Right atrium auricular region (tissue), 2 donors: ENCODE measurements at regions not wholly inside any gene's neighbourhood (a gene's known extent, or its start where the extent isn't known, plus 50 kb on each side); places are given as distances from the start of the nearest gene placed in this dataset.
A peak's percentile ranks its signal among the peaks of the same experiment; 100 is the strongest.

ENCODE experiments used
- DNase-seq: peaks from one replicate; pipeline ENCODE4 v3.0.0-alpha.2; 2019; ENCODE audit warnings: low spot score
- H3K27ac ChIP-seq, 2 donors: fragments of 200-600 bp; sonication (generic); 1 replicate in 1 of 2; 2 replicates in 1 of 2; pipeline ENCODE4 v1.5.1; 2016 to 2019
- H3K27me3 ChIP-seq, 2 donors: fragments of 200-600 bp; sonication (generic); one replicate each; pipeline versions ENCODE4 v1.5.1 to v1.6.0; 2017 to 2019
- H3K36me3 ChIP-seq: fragments of 200-600 bp; sonication (generic); one replicate; pipeline ENCODE4 v1.5.1; 2016
- H3K4me1 ChIP-seq, 2 donors: fragments of 200-600 bp; sonication (generic); one replicate each; pipeline versions ENCODE4 v1.5.1 to v1.6.0; 2017 to 2019
- H3K4me3 ChIP-seq, 2 donors: fragments of 200-600 bp; sonication (generic); 1 replicate in 1 of 2; 2 replicates in 1 of 2; pipeline ENCODE4 v1.5.1; 2017 to 2019; ENCODE audit warnings: mild to moderate bottlenecking in 1 of 2, moderate library complexity in 1 of 2
- H3K9me3 ChIP-seq, 2 donors: fragments of 200-600 bp; sonication (generic); one replicate each; pipeline ENCODE4 v1.5.1; 2019
- TF ChIP-seq, protein P1 (sequence below), 2 donors: fragments of 200-600 bp; sonication (generic); IDR thresholded peaks; one replicate each; pipeline ENCODE4 v1.5.1; 2019; ENCODE audit warnings: antibody characterized with exemption in 2 of 2

GRCh38 chr10:44199991-44200655 is 184.8 kb downstream of the CXCL12 start:
- Histone ChIP-seq H3K9me3 (no peaks in the 10 kb centered on the region), H3K27ac (no peak overlapping the region), H3K27me3 (no peaks in the 10 kb centered on the region), H3K4me1 (peaks cover 0 to 24% of the 10 kb centered on the region in 2 donors), H3K4me3 (no peak overlapping the region), H3K36me3 (no peaks in the 10 kb centered on the region)
- TF ChIP-seq, protein P1, sequence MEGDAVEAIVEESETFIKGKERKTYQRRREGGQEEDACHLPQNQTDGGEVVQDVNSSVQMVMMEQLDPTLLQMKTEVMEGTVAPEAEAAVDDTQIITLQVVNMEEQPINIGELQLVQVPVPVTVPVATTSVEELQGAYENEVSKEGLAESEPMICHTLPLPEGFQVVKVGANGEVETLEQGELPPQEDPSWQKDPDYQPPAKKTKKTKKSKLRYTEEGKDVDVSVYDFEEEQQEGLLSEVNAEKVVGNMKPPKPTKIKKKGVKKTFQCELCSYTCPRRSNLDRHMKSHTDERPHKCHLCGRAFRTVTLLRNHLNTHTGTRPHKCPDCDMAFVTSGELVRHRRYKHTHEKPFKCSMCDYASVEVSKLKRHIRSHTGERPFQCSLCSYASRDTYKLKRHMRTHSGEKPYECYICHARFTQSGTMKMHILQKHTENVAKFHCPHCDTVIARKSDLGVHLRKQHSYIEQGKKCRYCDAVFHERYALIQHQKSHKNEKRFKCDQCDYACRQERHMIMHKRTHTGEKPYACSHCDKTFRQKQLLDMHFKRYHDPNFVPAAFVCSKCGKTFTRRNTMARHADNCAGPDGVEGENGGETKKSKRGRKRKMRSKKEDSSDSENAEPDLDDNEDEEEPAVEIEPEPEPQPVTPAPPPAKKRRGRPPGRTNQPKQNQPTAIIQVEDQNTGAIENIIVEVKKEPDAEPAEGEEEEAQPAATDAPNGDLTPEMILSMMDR (IDR thresholded peaks at IDR 0.05): no peak
- DNase-seq: no peak

- Histone ChIP-seq H3K4me1 (peaks cover 0 to 30% of the 10 kb centered on the region in 2 donors), H3K36me3 (no peaks in the 10 kb centered on the region), H3K27ac (peak overlapping the region; percentile 38 to 66), H3K9me3 (no peaks in the 10 kb centered on the region), H3K27me3 (no peaks in the 10 kb centered on the region), H3K4me3 (no peak overlapping the region)
- DNase-seq: no peak
- TF ChIP-seq, protein P1 (IDR thresholded peaks at IDR 0.05): no peak
These were observed 185.6 kb downstream of the CXCL12 start for GRCh38 chr10:44199267-44199666.

- H3K9me3 ChIP-seq: no peaks in the 10 kb centered on the region
- peaks cover 0 to 30% of the 10 kb centered on the region in 2 donors for H3K4me1 ChIP-seq
These were observed 186.2 kb downstream of the CXCL12 start for GRCh38 chr10:44198780-44199097.

DNA sequence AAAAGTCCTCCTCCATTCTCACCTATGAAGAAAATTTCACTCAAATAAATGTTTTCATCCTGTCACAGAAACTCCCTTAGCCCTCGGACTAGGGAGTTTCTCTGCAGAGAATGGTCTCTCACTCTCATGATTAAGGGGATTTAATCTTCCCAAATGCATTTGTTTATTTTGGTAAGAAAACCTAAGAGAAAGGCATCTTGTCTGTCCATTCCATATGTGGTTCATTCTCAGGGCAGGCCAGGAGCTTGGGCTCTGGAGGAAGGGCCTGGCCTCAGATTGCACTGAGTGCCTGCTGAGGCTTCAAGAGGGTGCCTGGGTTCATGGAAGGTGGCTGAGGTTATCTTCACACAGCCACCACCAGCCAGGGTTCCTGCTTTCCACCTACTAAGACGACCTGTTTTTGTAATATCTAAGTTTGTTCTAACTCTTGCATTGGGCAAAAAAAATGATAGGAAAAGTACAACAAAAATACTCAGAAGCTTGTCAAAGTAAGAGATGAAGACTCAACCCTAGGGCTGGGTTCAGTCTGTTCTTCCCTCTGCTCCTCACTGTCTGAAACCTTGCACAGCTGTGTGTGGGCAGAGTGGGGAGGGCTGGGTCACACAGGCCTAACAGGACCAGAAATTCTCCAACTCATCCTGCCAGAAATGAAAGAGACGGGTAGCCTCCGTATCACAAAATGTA is 186.7 kb downstream of the CXCL12 start:
- Histone ChIP-seq H3K9me3 (no peaks in the 10 kb centered on the region), H3K27me3 (no peaks in the 10 kb centered on the region), H3K4me1 (peaks cover 0 to 30% of the 10 kb centered on the region in 2 donors), H3K27ac (peak overlapping the region; percentile 38 to 66), H3K36me3 (no peaks in the 10 kb centered on the region), H3K4me3 (no peak overlapping the region)
- DNase-seq: no peak
- TF ChIP-seq, protein P1 (IDR thresholded peaks at IDR 0.05): no peak

More at GRCh38 chr10:44198780-44199097, 186.2 kb downstream of the CXCL12 start:
- no peak for DNase-seq
- TF ChIP-seq, protein P1 (IDR thresholded peaks at IDR 0.05): no peak
- H3K27me3 ChIP-seq: no peaks in the 10 kb centered on the region
- no peaks in the 10 kb centered on the region for H3K36me3 ChIP-seq
- peak overlapping the region; percentile 38 to 66 for H3K27ac ChIP-seq
- H3K4me3 ChIP-seq: no peak overlapping the region

DNA sequence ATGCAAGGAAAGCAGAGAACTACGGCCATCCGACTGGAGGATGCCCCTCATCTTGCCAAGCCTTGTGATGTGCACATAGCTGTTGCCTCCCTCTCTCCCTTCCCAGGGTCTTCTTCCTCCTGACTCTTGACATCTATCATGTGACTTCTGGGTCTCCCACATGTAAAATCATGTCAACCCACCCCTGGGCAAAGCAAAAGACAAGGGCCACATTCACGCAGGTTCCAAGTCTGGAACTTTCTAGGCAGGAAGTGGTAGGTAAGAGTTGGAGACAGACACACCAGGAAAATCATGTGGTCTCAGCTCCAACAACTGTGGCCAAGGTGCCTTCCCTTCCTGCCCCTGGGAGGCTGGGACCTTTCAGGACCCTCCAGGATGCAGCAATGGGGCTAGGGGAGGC is 187.3 kb downstream of the CXCL12 start:
- H3K4me3 ChIP-seq: no peak overlapping the region
- H3K27ac ChIP-seq: peak overlapping the region in 1 of 2 donors; percentile 66
- no peak for DNase-seq
- H3K4me1 ChIP-seq: peaks cover 0 to 30% of the 10 kb centered on the region in 2 donors
- no peaks in the 10 kb centered on the region for H3K27me3 ChIP-seq
- TF ChIP-seq, protein P1 (IDR thresholded peaks at IDR 0.05): no peak
- no peaks in the 10 kb centered on the region for H3K36me3 ChIP-seq
- no peaks in the 10 kb centered on the region for H3K9me3 ChIP-seq
